Suppressor macrophage treated with lipopolysaccharide for 1 hour (primary cell): ENCODE measurements at regions not wholly inside any gene's neighbourhood (a gene's known extent, or its start where the extent isn't known, plus 50 kb on each side); places are given as distances from the start of the nearest gene placed in this dataset.

ENCODE experiments used
- DNase-seq, 3 donors: peaks; one replicate each; pipeline ENCODE4 v3.0.0-alpha.2; 2020 to 2022

DNA sequence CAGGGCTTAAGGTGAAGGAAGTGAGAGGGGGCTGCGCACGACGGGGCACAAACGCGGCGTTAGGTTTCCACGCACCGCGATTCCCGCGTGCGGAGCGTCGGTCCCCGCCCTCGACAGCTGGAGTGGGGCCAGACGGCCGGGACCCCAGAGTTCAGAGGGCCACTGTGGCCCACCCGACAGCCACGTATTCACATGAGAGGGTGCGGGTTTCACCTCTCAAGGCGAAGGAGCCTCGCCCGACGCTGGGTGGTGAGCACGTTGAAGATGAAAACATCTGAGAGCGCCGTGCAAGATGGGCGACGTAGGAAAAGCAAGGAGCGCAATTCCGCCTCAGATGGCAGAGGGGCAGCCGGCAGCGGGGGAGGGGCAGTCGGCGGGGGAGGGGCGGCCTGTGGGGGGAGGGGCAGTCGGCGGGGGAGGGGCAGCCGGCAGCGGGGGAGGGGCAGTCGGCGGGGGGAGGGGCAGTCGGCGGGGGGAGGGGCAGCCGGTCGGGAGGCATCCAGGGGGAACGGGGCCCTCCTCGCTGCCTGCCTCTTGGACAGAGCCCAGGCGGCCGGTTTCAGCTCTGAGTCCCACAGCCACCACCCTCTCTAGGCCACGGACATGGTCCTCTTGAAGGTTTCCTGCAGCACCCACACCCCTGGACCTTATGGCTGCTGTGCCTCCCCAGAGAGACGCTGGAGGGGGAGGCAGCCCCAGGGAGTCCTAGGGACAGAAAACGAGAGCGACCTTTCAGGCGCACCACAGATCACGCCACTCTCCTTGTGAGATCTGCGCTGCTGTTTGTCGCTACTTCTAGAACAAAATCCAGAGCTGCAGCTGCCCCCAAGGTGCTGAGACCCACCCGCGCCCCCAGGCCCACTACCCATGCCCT, 113.7 kb downstream of the DLL1 start:
- DNase-seq: no peak

DNA sequence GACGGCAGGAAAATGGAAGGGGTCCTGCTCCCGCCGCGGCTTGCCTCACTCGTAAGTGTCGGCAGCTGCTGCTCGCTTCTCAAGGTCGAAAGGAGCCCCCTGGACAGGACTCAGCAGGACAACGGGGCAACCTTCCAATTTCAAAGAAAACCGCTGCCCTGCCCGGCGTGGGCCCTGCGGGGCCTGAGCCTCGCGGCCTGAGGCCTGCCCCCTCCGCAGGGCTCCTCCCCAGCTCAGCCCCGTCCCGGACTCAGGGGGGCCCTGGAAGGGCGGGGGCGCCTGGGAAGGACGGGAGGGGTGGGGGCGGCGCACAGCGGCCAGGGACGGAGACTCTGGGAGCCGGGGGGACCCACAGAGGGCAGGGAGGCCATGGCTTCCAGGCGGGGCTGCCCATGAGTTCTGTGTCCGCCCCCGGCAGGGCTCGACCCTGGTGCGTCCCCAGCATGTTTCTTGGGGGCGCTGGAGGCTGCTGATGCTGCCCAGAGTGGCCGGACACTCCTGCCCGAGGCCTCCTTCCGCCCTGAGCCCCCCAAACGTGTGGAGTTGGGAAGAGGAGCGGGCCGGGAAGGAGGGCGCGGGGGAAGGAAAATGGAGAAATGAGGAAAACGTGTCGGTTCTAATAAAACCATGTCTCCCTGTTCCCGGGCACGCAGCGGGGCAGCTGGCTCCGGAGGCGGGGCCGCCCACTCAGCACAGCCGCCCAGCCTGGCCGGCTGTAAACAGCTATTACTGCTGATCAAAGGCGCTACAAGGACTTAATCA, 114.6 kb downstream of the DLL1 start:
- DNase-seq: no peak

- no peak for DNase-seq
Measured at GRCh38 chr6:170175644-170176135, 115.2 kb downstream of the DLL1 start.

DNA sequence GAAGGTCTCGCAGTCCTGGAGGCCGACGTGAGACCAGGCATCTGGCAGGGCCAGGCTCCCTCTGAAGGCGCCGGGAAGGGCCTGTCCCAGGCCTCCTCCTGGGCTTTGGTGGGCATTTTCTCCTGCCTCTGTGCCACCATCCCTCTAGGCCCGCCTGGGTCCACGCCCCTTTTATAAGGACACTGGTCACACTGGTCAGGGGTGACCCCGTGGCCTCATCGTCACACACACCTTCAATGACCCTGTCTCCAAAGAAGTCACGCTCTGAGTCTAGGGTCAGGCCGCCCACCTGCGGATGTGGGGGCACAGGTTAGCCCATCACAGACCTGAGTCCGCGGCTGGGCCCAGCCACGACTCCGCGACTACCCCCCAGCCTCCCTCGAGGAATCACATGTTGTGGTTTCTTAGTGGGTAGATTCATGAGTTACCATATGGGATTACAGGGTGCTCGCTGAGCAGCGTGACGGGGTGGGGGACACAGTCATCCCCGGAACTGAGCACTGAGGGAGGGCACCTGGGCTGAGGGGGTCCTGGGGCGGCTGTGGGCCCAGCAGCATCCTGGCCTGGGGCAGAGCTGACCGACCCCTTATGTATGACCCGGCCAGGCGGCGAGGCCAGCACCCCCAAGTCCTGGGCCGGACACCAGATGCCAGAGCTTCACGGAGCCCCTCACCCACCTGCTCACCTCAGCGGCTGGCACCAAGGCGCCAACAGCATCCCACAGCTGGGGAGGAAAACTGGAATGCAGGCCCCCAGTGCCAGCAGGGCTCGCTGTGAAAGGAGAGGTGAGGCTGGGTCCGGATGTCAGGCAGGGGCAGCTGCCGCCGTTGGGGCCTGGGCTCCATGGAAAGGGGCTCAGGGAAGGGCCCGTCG, 115.9 kb downstream of the DLL1 start:
- DNase-seq: no peak

GRCh38 chr6:170174124-170174770, 116.6 kb downstream of the DLL1 start:
- peak; percentile 78 to 83 (median 81) for DNase-seq

DNA sequence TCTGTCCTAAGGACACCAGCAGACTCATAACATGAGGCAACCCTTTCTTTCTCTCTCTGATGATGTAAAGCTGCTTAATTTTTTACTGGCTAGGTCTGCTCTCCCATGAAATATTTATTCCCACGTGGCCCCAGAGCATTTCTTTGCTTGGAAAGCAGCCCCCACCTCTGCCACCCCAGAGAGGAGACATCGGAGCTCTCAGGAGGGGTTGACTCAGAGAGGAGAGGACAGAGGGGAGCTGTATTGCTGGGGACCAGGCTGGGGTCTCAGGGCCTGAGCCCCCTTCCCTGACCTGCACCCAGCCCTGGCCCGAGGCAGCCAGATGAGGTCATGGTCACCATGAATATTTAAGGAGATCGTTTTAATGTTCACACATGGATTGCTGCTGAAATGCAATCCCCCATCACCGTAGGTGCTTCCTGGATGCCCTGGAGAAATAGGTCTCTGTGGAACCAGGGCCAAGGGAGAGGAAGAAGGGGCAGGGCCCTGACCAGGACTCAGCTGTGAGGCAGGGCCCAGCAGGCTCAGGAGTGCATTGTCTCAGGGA, 117.5 kb downstream of the DLL1 start:
- DNase-seq: no peak

GRCh38 chr6:170172825-170173256, 118.0 kb downstream of the DLL1 start:
- DNase-seq: no peak

DNA sequence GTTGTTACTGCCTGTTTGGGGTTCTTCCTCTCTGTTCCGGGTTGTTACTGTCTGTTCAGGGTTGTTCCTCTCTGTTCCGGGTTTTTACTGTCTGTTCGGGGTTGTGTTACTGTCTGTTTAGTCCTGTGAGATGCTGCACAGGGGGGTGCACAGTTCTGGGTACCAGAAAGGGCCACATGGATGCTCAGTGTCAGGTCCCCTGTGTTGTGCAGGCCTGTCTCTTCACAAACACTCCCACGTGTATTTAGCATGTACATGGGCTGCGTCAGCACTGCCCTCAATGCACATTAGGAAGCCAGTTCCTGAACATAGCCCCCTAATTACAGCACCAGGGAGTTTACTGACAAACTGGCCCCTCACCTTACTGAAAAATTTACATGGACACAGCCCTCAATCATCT, 118.5 kb downstream of the DLL1 start:
- no peak for DNase-seq

GRCh38 chr6:170167657-170168159, 123.2 kb downstream of the DLL1 start:
- DNase-seq: no peak

- DNase-seq: no peak
Measured at GRCh38 chr6:170166511-170167122, 124.3 kb downstream of the DLL1 start.

DNA sequence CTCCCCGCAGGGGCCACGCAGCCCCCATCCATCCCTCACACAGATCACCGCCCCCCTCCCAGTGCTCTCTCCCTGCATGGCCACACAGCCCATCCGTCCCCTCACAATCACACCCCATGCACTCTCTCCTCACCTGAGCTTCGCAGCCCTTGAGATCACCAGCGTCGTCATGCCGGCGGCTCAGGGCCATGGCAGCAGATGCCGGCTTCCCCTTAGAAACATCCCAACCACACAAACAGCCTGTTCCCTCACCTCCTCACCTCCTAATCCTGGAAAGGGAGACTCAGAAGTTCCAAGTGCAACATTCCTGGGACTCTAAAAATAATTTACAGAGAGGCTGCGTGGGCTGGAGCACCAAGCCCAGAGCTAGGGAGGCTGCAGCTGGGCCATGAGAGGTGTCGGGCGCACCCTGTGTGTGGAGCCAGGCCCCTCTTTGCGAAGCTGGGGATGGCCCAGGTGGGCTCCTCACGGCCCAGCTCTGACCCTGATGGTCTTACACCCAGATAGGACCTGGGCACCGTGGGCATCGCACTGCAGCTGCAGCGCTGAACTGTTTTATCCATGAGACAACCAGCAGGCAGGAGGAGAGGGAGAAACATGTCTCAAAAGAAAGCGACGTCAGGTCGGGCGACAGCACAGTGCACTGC, 125.3 kb downstream of the DLL1 start:
- DNase-seq: no peak

DNA sequence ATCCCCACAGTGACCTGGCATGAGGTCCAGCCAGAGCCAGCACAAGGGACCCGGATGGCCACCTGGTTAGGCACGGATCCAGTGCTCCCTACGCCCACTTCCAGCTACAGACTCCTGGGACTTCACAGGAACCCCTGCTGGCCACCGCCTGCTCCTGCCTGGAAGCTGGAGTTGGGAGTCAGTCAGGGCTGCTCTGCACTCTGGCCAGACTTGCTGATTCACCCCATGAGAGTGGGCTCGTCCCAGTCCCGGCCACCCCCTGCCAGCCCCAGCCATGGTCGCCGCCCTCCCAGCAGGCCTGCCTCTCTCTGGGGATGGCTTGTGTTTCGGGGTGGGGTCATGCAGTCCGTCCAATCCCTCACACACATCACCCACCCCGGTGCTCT, 125.8 kb downstream of the DLL1 start:
- DNase-seq: no peak

DNA sequence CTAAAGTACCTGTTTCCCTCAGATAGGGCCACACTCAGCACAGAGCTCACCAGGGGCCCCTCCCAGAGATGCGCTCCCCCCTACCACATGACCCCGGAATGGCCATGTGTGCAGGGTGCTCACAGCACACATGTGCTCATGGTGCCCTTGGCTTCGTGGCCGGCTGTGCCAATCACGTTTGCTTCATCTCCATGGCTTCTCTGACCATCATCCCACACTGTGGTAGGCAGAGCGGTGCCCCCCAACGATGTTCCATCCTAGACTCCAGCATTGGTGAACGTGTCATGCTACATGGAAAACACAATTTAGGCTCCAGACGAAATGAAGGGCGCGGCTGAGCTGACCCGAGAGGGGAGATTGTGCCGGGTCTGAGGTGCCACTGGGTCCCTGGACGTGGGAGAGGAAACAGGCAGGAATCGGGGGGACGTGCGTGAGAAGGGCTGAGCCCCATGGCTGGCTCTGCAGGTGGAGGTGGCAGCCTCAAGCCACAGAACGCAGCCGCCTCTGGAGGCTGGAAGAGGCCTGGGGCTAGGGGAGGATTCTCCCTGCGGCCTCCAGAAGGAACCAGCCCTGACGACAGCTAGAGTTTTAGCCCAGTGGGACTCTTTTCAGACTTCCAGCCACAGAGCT, 126.5 kb downstream of the DLL1 start:
- no peak for DNase-seq

DNA sequence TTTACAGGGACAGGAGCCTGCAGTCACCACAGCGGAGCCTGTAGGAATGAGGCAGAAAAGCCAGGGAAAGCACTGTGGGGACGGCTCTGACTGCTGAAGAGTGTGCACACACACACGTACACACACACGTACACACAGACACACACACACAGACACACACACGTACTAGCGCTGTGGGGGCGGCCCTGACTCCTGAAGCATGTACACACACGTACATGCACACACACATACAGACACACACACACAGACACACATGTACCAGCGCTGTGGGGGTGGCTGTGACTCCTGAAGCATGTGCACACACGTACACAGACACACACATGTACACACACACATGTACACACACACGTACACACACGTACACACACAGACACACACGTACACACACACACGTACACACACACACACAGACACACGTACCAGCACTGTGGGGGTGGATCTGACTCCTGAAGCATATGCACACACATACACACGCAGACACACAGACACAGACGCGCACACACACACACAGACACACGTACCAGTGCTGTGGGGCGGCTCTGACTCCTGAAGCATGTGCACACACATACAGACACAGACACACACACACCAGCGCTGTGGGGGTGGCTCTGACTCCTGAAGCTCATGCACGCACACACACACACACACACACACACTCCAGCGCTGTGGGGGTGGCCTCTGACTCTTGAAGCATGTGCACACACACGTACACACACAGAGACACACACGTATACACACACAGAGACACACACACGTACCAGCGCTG, 127.3 kb downstream of the DLL1 start:
- no peak for DNase-seq

DNA sequence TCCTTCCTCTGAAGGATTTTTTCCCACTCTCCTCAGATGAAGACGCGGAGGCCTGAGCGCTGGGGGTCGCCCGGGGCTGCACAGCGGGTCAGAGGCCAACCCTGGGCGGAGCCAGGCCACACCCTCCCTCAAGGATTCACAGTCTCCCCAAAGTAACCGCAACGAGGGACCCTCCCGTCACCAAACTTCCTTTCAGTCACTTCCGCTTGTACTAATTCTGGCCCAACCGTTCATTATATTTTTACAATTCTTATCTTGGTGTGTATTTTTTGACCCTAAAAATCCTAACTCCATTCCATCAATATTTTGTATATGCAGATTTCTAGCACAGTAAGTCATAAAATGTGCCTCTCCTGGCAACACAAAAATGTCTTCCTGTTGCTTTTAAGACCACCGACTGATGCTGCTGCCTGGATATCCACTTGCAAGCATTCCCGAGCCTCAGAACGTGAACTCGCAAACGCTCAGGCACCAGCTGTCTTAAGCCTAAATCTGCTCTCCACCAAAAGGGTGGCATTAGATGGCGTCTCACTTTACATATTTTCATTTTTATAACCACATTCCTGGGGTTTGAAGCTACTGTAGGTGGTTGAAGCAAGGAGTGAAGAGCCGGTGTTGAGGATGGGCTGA, 128.0 kb downstream of the DLL1 start:
- DNase-seq: no peak

DNA sequence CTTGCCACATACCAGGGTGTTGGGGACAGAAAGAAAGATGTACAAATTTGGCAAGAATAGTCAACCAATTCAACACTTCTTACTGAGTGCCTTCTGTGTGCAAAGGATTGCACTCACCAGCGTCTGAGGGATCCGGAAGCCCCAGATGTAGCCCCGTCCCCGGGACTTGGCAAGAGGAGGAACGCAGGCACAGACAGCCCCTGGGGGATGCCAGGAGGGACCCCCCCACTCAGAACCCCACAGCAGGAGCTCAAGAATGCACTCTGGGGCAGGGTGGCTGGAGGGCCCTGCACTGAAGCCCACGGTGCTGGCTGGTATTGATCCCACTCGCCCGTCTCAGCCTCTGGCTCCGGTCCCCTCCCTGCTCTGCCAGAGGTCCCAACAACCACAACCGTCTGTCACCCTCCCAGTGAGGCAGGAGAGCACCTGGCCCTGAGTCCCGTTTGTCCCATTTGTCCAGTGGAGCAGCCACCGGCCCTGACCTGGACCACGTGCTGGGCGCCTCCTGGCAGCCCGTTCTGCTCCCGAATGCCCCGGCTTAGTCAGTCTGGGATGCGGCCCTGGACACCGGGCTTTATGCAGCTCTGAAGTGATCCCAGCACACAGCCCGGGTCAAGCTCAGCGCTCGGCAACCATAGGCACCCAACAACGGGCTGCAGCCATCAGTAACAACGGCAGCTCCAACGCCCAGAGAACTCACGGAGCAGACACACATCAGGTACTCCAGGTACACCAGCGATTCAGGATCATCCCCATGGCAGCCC, 128.7 kb downstream of the DLL1 start:
- DNase-seq: no peak

DNA sequence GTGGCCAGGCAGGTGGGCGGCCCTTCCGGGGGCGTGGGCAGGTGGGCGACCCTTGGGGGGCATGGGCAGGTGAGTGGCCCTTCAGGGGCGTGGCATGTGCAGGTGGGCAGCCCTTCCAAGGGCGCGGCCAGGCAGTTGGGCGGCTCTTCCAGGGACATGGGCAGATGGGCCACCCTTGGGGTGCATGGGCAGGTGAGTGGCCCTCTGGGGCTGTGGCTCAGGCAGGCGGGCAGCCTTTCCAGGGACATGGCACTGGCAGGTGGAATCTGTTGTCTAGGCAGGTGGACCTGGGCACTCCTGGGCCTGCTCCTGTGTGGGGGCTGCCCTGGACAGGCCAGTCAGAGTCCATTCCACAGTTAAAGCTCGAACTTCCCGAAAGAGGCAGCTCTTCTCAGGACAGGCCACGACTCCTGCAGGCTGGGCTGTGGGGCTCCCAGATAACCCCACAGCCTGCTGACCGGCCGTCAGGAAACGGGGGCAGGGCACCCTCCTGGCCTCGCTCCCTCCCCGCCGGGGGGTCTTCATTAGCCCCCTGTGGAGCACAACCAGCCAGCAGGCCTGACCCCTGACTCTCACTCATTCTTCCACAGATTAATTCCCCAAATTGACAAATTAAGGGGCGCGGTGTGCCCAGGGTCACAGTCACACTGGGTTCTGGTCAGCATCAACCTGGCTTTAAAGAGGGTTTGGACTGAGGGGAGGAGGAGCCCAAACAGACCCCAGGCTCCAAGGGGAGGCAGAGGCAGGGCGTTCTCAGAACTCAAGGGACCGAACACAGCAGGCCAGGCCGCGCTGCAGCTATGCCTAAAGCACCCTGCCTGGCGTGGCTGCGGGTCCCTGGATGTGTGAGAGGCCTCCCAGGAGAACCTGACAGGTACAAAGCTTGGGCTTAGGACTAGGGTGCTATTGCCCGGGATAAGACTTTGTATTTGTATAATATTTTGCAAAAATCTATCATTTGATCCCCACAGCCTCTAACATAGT, 130.0 kb downstream of the DLL1 start:
- no peak for DNase-seq
